ENCODE measurements at regions not wholly inside any gene's neighbourhood (a gene's known extent, or its start where the extent isn't known, plus 50 kb on each side); places are given as distances from the start of the nearest gene placed in this dataset.

DNA sequence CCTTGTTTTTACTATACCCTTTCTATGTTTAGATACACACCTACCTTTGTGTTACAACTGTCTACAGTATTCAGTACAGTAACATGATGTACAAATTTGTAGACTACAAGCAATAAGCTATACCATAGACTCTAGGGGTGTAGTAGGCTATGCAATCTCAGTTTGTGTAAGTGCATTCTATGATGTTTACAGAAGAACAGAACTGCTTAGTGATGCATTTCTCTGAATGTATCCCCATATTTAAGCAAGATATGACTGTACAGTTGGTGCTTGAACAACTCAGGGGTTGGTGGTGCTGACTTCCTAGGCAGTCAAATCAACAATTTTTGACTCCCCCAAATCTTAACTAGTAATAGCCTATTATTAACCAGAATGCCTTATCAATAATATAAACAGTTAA, 467.1 kb upstream of the TGFBR2 start:
- H2BK5ac ChIP-seq (ENCODE audit: low read depth, low read length, poor library complexity, severe bottlenecking): no peak overlapping the region
- H3K9ac ChIP-seq (ENCODE audit: low read depth, low read length): no peak overlapping the region
- no peak overlapping the region for H2BK15ac ChIP-seq (ENCODE audit: low read depth, low read length)
- in situ Hi-C loops (cut with MboI; ENCODE audit: low sequenced_read_pairs): no loop called here
- no peaks in the 10 kb centered on the region for H4K20me1 ChIP-seq (ENCODE audit: insufficient read depth, low read length)
- intact Hi-C loops (cut with micrococcal nuclease): no loop called here
- dilution Hi-C loops (cut with HindIII; ENCODE audit: low sequenced_read_pairs, unreplicated experiment): no loop called here
- no peaks in the 10 kb centered on the region for H3K4me1 ChIP-seq (ENCODE audit: control insufficient read depth, insufficient read depth, low read length)
- no peak overlapping the region for H4K91ac ChIP-seq (ENCODE audit: insufficient read depth, low read depth, low read length)
- H3K18ac ChIP-seq (ENCODE audit: low read depth, low read length): no peak overlapping the region
- H3K4me2 ChIP-seq (ENCODE audit: low read depth, low read length): no peak overlapping the region
- no peak for ATAC-seq (ENCODE audit: low read depth)
- ChIA-PET CTCF (no interaction called here), POLR2A (ENCODE audit: unreplicated experiment) (no interaction called here)
- H3K4me3 ChIP-seq (ENCODE audit: insufficient read depth, low read depth, low read length): no peak overlapping the region
- no peak overlapping the region for H3K23ac ChIP-seq (ENCODE audit: low read depth, low read length)
- no peaks in the 10 kb centered on the region for H3K36me3 ChIP-seq (ENCODE audit: control insufficient read depth, insufficient read depth, low read length)
- no peak for TF ChIP-seq CEBPB (IDR thresholded peaks at IDR 0.05; ENCODE audit: low read depth, low read length)
- TF ChIP-seq MAFK (IDR thresholded peaks at IDR 0.05; ENCODE audit: low read depth, low read length): no peak
- TF ChIP-seq POLR2A (IDR thresholded peaks at IDR 0.05; ENCODE audit: low read depth, low read length): no peak
- TF ChIP-seq CHD1 (IDR thresholded peaks at IDR 0.05; ENCODE audit: low read depth, low read length): no peak
- TF ChIP-seq MAZ (IDR thresholded peaks at IDR 0.05; ENCODE audit: borderline replicate concordance, low read depth, low read length): no peak
- TF ChIP-seq, protein P1, sequence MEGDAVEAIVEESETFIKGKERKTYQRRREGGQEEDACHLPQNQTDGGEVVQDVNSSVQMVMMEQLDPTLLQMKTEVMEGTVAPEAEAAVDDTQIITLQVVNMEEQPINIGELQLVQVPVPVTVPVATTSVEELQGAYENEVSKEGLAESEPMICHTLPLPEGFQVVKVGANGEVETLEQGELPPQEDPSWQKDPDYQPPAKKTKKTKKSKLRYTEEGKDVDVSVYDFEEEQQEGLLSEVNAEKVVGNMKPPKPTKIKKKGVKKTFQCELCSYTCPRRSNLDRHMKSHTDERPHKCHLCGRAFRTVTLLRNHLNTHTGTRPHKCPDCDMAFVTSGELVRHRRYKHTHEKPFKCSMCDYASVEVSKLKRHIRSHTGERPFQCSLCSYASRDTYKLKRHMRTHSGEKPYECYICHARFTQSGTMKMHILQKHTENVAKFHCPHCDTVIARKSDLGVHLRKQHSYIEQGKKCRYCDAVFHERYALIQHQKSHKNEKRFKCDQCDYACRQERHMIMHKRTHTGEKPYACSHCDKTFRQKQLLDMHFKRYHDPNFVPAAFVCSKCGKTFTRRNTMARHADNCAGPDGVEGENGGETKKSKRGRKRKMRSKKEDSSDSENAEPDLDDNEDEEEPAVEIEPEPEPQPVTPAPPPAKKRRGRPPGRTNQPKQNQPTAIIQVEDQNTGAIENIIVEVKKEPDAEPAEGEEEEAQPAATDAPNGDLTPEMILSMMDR (conservative IDR thresholded peaks at IDR 0.05; ENCODE audit: low read depth, low read length): no peak
- TF ChIP-seq NFE2L2 (IDR thresholded peaks at IDR 0.05; ENCODE audit: low read depth, low read length): no peak
- TF ChIP-seq RCOR1 (IDR thresholded peaks at IDR 0.05; ENCODE audit: insufficient replicate concordance, low read length): no peak
- no peak for TF ChIP-seq MXI1 (IDR thresholded peaks at IDR 0.05; ENCODE audit: borderline replicate concordance, low read depth, low read length)
- TF ChIP-seq, protein P2, sequence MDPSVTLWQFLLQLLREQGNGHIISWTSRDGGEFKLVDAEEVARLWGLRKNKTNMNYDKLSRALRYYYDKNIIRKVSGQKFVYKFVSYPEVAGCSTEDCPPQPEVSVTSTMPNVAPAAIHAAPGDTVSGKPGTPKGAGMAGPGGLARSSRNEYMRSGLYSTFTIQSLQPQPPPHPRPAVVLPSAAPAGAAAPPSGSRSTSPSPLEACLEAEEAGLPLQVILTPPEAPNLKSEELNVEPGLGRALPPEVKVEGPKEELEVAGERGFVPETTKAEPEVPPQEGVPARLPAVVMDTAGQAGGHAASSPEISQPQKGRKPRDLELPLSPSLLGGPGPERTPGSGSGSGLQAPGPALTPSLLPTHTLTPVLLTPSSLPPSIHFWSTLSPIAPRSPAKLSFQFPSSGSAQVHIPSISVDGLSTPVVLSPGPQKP (IDR thresholded peaks at IDR 0.05; ENCODE audit: borderline replicate concordance, low read depth, low read length): no peak
- no peak for TF ChIP-seq RAD21 (IDR thresholded peaks at IDR 0.05; ENCODE audit: low read length)
- no peak for TF ChIP-seq SMC3 (IDR thresholded peaks at IDR 0.05; ENCODE audit: low read depth, low read length)
- no peak for TF ChIP-seq BHLHE40 (IDR thresholded peaks at IDR 0.05; ENCODE audit: low read depth, low read length)
- no peak for TF ChIP-seq FOS (IDR thresholded peaks at IDR 0.05; ENCODE audit: low read depth, low read length)
- TF ChIP-seq RFX5 (IDR thresholded peaks at IDR 0.05; ENCODE audit: low read depth, low read length): no peak
- TF ChIP-seq, protein P3, sequence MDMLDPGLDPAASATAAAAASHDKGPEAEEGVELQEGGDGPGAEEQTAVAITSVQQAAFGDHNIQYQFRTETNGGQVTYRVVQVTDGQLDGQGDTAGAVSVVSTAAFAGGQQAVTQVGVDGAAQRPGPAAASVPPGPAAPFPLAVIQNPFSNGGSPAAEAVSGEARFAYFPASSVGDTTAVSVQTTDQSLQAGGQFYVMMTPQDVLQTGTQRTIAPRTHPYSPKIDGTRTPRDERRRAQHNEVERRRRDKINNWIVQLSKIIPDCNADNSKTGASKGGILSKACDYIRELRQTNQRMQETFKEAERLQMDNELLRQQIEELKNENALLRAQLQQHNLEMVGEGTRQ (IDR thresholded peaks at IDR 0.05; ENCODE audit: low read depth, low read length): no peak
- no peak overlapping the region for H2AK5ac ChIP-seq (ENCODE audit: low read depth, low read length)
- no peak overlapping the region for H2BK120ac ChIP-seq (ENCODE audit: low read depth, low read length)
- H3K79me1 ChIP-seq (ENCODE audit: low read depth in 1 of 2, low read length in 2 of 2): no peaks in the 10 kb centered on the region
- no peak overlapping the region for H2BK20ac ChIP-seq (ENCODE audit: low read depth, low read length)
- H4K8ac ChIP-seq (ENCODE audit: low read depth in 2 of 2, low read length in 2 of 2): no peak overlapping the region
- H3K9me3 ChIP-seq (ENCODE audit: control insufficient read depth, insufficient read depth, low read length): no peaks in the 10 kb centered on the region
- no peak overlapping the region for H3K56ac ChIP-seq (ENCODE audit: extremely low read depth, insufficient read depth, low read length)
- DNase-seq: no peak
- no peak overlapping the region for H3K27ac ChIP-seq (ENCODE audit: insufficient read depth, low read length)
- no peak overlapping the region for H2AFZ ChIP-seq (replicated peaks; ENCODE audit: low read length, poor library complexity)
- no TSS peak for BruUV-seq (replicated peaks)
- H3K9me1 ChIP-seq (ENCODE audit: insufficient read depth, low read length): no peaks in the 10 kb centered on the region
- H3K14ac ChIP-seq (replicated peaks; ENCODE audit: low read depth, low read length): no peak overlapping the region
- H3K4ac ChIP-seq (ENCODE audit: low read depth, low read length): no peak overlapping the region
- H3K27me3 ChIP-seq (ENCODE audit: control insufficient read depth, insufficient read depth, low read length): no peaks in the 10 kb centered on the region
- no peak overlapping the region for H4K5ac ChIP-seq (ENCODE audit: low read depth, low read length)
- no peak overlapping the region for H2AK9ac ChIP-seq (replicated peaks; ENCODE audit: low read depth, low read length, poor library complexity)

All from IMR-90 (cell line).